HK-2 (cell line): ENCODE measurements at regions not wholly inside any gene's neighbourhood (a gene's known extent, or its start where the extent isn't known, plus 50 kb on each side); places are given as distances from the start of the nearest gene placed in this dataset.
A peak's percentile ranks its signal among the peaks of the same experiment; 100 is the strongest.

ENCODE experiments used
- DNase-seq: peaks from one replicate; pipeline ENCODE4 v3.0.0-alpha.2; 2018; ENCODE audit not compliant: unreplicated experiment

GRCh38 chr1:54497338-54497737 lies 50.7 kb upstream of the ACOT11 start:
- DNase-seq = no peak

- no peak for DNase-seq
Measured at GRCh38 chr1:54495954-54496353, 52.1 kb upstream of the ACOT11 start.

- no peak for DNase-seq
Measured at GRCh38 chr1:54493608-54494007, 54.4 kb upstream of the ACOT11 start.

- no peak for DNase-seq
Measured at GRCh38 chr1:54490361-54491248, 57.4 kb upstream of the ACOT11 start.

- no peak for DNase-seq
Measured at GRCh38 chr1:54489627-54490250, 58.3 kb upstream of the ACOT11 start.

- DNase-seq = peak; percentile 82
Measured at GRCh38 chr1:54488779-54489626, 59.0 kb upstream of the ACOT11 start.

GRCh38 chr1:54488065-54488750 lies 59.8 kb upstream of the ACOT11 start:
- DNase-seq = peak; percentile 92

- peak; percentile 10 for DNase-seq
Measured at GRCh38 chr1:54487571-54488050, 60.4 kb upstream of the ACOT11 start.

- DNase-seq = no peak
Measured at GRCh38 chr1:54486907-54487306, 61.1 kb upstream of the ACOT11 start.

- DNase-seq = no peak
Measured at GRCh38 chr1:54485416-54485815, 62.6 kb upstream of the ACOT11 start.

- DNase-seq = no peak
Measured at GRCh38 chr1:54483875-54484437, 64.1 kb upstream of the ACOT11 start.

- DNase-seq = no peak
Measured at GRCh38 chr1:54481201-54481884, 66.7 kb upstream of the ACOT11 start.

GRCh38 chr1:54480525-54480848 lies 67.5 kb upstream of the ACOT11 start:
- DNase-seq = no peak

- DNase-seq = no peak
Measured at GRCh38 chr1:54479841-54480524, 68.0 kb upstream of the ACOT11 start.

- no peak for DNase-seq
Measured at GRCh38 chr1:54479251-54479650, 68.8 kb upstream of the ACOT11 start.

- no peak for DNase-seq
Measured at GRCh38 chr1:54477153-54477561, 70.9 kb upstream of the ACOT11 start.

GRCh38 chr1:54476530-54477109 lies 70.4 kb upstream of the SSBP3 start:
- no peak for DNase-seq

GRCh38 chr1:54475946-54476516 lies 69.8 kb upstream of the SSBP3 start:
- DNase-seq = no peak

GRCh38 chr1:54475357-54475881 lies 69.2 kb upstream of the SSBP3 start:
- DNase-seq = no peak
